ENCODE measurements at regions not wholly inside any gene's neighbourhood (a gene's known extent, or its start where the extent isn't known, plus 50 kb on each side); places are given as distances from the start of the nearest gene placed in this dataset.

- TF ChIP-seq, protein P1, sequence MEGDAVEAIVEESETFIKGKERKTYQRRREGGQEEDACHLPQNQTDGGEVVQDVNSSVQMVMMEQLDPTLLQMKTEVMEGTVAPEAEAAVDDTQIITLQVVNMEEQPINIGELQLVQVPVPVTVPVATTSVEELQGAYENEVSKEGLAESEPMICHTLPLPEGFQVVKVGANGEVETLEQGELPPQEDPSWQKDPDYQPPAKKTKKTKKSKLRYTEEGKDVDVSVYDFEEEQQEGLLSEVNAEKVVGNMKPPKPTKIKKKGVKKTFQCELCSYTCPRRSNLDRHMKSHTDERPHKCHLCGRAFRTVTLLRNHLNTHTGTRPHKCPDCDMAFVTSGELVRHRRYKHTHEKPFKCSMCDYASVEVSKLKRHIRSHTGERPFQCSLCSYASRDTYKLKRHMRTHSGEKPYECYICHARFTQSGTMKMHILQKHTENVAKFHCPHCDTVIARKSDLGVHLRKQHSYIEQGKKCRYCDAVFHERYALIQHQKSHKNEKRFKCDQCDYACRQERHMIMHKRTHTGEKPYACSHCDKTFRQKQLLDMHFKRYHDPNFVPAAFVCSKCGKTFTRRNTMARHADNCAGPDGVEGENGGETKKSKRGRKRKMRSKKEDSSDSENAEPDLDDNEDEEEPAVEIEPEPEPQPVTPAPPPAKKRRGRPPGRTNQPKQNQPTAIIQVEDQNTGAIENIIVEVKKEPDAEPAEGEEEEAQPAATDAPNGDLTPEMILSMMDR (IDR thresholded peaks at IDR 0.05) = no peak
- TF ChIP-seq POLR2A (IDR thresholded peaks at IDR 0.05) = no peak
Measured at GRCh38 chr17:72063262-72063661, 57.6 kb upstream of the SOX9 start.

All from uterus (tissue), 2 donors.